SK-N-SH treated with all-trans-retinoic acid at 6 μM for 48 hours (cell line): ENCODE measurements at regions not wholly inside any gene's neighbourhood (a gene's known extent, or its start where the extent isn't known, plus 50 kb on each side); places are given as distances from the start of the nearest gene placed in this dataset.
"Not testable (repeated sequence)": the region's sequence is repeated elsewhere in the genome, so short reads cannot be mapped to it uniquely, and the experiment has no call there.

Experiments used
- ATAC-seq: fragments of 200-7000 bp; cut with Tn5 transposase; 3 replicates; pipeline ENCODE4 v1.9.1; 2020; ENCODE audit warnings: mild to moderate bottlenecking, moderate library complexity
- ARNTL ChIP-seq: fragments of 450-650 bp; formaldehyde crosslinking; IDR thresholded peaks from 2 replicates; pipeline ENCODE4 v1.5.0; 2020; ENCODE audit warnings: low read depth, mild to moderate bottlenecking, moderate library complexity, borderline replicate concordance
- BACH2 ChIP-seq: fragments of 250-450 bp; sonication (Bioruptor Pico); IDR thresholded peaks from 2 replicates; pipeline ENCODE4 v1.9.0; 2021; ENCODE audit warnings: mild to moderate bottlenecking, borderline replicate concordance
- CSDC2 ChIP-seq: fragments of 250-450 bp; sonication (Bioruptor Pico); IDR thresholded peaks from 2 replicates; pipeline ENCODE4 v1.5.0; 2020; ENCODE audit warnings: mild to moderate bottlenecking, moderate library complexity
- ESRRG ChIP-seq: fragments of 250-450 bp; sonication (Bioruptor Pico); IDR thresholded peaks from 2 replicates; pipeline ENCODE4 v1.6.1; 2021; ENCODE audit warnings: mild to moderate bottlenecking
- GLIS3 ChIP-seq: fragments of 250-450 bp; sonication (Bioruptor Pico); IDR thresholded peaks from 2 replicates; pipeline ENCODE4 v1.5.0; 2020; ENCODE audit warnings: mild to moderate bottlenecking, moderate library complexity
- ISL1 ChIP-seq: fragments of 250-450 bp; sonication (Bioruptor Pico); IDR thresholded peaks from 2 replicates; pipeline ENCODE4 v2.1.2; 2022; ENCODE audit warnings: mild to moderate bottlenecking, moderate library complexity
- PPARA ChIP-seq: fragments of 250-450 bp; sonication (Bioruptor Pico); IDR thresholded peaks from 2 replicates; pipeline ENCODE4 v1.5.0; 2020; ENCODE audit warnings: mild to moderate bottlenecking, borderline replicate concordance
- SNAI2 ChIP-seq: fragments of 250-450 bp; sonication (Bioruptor Pico); IDR thresholded peaks from 2 replicates; pipeline ENCODE4 v1.5.0; 2020; ENCODE audit warnings: mild to moderate bottlenecking, moderate library complexity
- TCF4 ChIP-seq: fragments of 250-450 bp; sonication (Bioruptor Pico); IDR thresholded peaks from 2 replicates; pipeline ENCODE4 v1.8.0; 2021; ENCODE audit warnings: mild to moderate bottlenecking, moderate library complexity, borderline replicate concordance
- TOX ChIP-seq: fragments of 250-450 bp; sonication (Bioruptor Pico); IDR thresholded peaks from 2 replicates; pipeline ENCODE4 v1.8.0; 2021; ENCODE audit warnings: mild to moderate bottlenecking, moderate library complexity, borderline replicate concordance
- ZFP3 ChIP-seq: fragments of 250-450 bp; sonication (Bioruptor Pico); IDR thresholded peaks from 2 replicates; pipeline ENCODE4 v1.5.0; 2020; ENCODE audit warnings: mild to moderate bottlenecking, moderate library complexity
- ZFP30 ChIP-seq: fragments of 450-650 bp; formaldehyde crosslinking; IDR thresholded peaks from 2 replicates; pipeline ENCODE4 v1.5.0; 2022; ENCODE audit warnings: mild to moderate bottlenecking, moderate library complexity
- ZNF70 ChIP-seq: fragments of 450-650 bp; formaldehyde crosslinking; IDR thresholded peaks from 2 replicates; pipeline ENCODE4 v1.5.0; 2020; ENCODE audit warnings: mild to moderate bottlenecking, moderate library complexity
- TF ChIP-seq, protein P1 (sequence below): fragments of 250-450 bp; sonication (Bioruptor Pico); IDR thresholded peaks from 2 replicates; pipeline ENCODE4 v1.5.1; 2020; ENCODE audit warnings: low read depth, mild to moderate bottlenecking, moderate library complexity
- TF ChIP-seq, protein P2 (sequence below): fragments of 250-450 bp; sonication (Bioruptor Pico); IDR thresholded peaks from 2 replicates; pipeline ENCODE4 v1.8.0; 2020; ENCODE audit warnings: mild to moderate bottlenecking, moderate library complexity, borderline replicate concordance
- TF ChIP-seq, protein P3 (sequence below): fragments of 250-450 bp; sonication (Bioruptor Pico); IDR thresholded peaks from 2 replicates; pipeline ENCODE4 v1.8.0; 2021; ENCODE audit warnings: low read depth, mild to moderate bottlenecking, moderate library complexity, borderline replicate concordance

DNA sequence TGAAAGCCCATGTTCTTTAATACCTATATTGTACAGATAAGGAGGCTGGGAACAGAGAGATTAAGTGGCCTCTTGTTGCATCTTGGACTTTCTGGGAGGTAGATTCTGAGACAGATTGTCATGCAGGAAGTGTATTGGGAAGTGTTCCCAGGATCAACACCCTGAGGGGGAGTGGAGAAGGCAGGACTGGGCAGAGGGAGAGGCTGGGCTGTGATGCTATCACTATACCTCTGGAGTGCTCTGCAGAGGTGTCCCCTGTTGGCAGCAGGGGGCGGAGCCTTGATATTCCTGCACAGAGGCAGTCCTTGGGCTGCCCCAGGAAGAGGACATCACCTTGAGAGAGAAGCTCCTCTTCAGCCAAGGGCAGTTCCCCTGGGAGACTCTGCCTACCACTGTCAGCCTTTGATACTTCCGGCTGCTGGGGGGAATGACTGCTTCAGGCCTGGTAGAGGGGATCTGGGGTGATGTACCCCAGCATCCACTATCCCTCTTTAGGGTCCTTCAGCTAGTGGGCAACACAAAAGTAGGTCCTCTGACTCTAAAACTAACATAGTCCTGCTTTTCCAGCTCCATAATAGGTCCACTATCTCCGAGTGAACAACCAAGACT lies 97.4 kb upstream of the RNU6-1 start:
- ATAC-seq = peak; percentile 35; the same call in 1 of the 3 replicates
- TF ChIP-seq PPARA (CRISPR knock-in tag) (no peak), TOX (CRISPR knock-in tag) (no peak), SNAI2 (no peak), ZFP30 (CRISPR knock-in tag) (no peak), TCF4 (CRISPR knock-in tag) (no peak), ARNTL (CRISPR knock-in tag) (no peak), ESRRG (no peak), ZNF70 (CRISPR knock-in tag) (no peak), ZFP3 (CRISPR knock-in tag) (no peak)
- TF ChIP-seq, protein P1, sequence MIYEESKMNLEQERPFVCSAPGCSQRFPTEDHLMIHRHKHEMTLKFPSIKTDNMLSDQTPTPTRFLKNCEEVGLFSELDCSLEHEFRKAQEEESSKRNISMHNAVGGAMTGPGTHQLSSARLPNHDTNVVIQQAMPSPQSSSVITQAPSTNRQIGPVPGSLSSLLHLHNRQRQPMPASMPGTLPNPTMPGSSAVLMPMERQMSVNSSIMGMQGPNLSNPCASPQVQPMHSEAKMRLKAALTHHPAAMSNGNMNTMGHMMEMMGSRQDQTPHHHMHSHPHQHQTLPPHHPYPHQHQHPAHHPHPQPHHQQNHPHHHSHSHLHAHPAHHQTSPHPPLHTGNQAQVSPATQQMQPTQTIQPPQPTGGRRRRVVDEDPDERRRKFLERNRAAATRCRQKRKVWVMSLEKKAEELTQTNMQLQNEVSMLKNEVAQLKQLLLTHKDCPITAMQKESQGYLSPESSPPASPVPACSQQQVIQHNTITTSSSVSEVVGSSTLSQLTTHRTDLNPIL = no peak
- TF ChIP-seq, protein P2, sequence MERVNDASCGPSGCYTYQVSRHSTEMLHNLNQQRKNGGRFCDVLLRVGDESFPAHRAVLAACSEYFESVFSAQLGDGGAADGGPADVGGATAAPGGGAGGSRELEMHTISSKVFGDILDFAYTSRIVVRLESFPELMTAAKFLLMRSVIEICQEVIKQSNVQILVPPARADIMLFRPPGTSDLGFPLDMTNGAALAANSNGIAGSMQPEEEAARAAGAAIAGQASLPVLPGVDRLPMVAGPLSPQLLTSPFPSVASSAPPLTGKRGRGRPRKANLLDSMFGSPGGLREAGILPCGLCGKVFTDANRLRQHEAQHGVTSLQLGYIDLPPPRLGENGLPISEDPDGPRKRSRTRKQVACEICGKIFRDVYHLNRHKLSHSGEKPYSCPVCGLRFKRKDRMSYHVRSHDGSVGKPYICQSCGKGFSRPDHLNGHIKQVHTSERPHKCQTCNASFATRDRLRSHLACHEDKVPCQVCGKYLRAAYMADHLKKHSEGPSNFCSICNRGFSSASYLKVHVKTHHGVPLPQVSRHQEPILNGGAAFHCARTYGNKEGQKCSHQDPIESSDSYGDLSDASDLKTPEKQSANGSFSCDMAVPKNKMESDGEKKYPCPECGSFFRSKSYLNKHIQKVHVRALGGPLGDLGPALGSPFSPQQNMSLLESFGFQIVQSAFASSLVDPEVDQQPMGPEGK (CRISPR knock-in tag) = no peak
- TF ChIP-seq, all 23 proteins: peak for 0

DNA sequence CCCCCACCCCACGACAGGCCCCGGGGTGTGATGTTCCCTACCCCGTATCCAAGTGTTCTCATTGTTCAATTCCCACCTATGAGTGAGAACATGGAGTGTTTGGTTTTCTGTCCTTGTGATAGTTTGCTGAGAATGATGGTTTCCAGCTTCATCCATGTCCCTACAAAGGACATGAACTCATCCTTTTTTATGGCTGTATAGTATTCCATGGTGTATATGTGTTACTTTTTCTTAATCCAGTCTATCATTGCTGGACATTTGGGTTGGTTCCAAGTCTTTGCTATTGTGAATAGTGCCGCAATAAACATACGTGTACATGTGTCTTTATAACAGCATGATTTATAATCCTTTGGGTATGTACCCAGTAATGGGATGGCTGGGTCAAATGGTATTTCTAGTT lies 99.3 kb upstream of the RNU6-1 start:
- not testable (repeated sequence) for ATAC-seq

DNA sequence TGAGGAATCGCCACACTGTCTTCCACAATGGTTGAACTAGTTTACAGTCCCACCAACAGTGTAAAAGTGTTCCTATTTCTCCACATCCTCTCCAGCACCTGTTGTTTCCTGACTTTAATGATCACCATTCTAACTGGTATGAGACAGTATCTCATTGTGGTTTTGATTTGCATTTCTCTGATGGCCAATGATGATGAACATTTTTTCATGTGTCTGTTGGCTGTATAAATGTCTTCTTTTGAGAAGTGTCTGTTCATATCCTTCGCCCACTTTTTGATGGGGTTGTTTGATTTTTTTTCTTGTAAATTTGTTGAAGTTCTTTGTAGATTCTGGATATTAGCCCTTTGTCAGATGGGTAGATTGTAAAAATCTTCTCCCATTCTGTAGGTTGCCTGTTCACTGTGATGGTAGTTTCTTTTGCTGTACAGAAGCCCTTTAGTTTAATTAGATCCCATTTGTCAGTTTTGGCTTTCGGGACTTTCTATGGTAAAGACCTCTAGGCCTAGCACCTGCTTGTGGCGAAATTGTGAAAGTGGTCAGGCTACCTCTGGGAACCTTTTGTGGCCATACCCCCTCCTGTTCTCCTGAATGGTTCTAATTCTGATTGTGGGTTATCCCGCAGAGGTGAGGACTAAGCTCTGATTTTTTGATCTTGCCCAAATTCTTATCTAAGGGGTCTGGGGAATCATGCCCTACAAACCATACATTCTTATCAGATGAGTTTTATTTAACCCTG lies 99.9 kb upstream of the RNU6-1 start:
- ATAC-seq = not testable (repeated sequence)

DNA sequence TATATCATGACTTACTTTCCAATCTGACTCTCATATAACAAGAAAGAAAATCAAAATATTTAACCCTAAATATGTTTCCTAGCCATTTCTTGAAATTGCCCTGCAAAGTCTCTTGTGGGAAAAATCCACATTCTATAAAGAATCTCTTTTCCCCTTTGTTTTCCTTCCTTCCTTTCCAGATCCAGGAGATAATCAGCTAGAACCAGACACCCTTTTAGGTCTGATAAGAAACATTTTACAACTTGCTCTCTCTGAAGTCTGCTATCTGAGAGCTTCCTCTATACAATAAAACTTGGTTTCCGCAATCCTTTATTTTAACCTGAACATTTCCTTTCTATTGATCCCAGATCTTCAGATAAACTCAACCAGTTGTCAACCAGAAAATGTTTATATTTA lies 100.5 kb upstream of the RNU6-1 start:
- TF ChIP-seq ZFP3 (CRISPR knock-in tag) (no peak), TOX (CRISPR knock-in tag) (no peak), ARNTL (CRISPR knock-in tag) (no peak), GLIS3 (no peak), ZNF70 (CRISPR knock-in tag) (no peak), ISL1 (CRISPR knock-in tag) (no peak), CSDC2 (CRISPR knock-in tag) (no peak)
- TF ChIP-seq, protein P2 (CRISPR knock-in tag) = no peak
- TF ChIP-seq, all 23 proteins: peak for 0
- ATAC-seq = no peak

DNA sequence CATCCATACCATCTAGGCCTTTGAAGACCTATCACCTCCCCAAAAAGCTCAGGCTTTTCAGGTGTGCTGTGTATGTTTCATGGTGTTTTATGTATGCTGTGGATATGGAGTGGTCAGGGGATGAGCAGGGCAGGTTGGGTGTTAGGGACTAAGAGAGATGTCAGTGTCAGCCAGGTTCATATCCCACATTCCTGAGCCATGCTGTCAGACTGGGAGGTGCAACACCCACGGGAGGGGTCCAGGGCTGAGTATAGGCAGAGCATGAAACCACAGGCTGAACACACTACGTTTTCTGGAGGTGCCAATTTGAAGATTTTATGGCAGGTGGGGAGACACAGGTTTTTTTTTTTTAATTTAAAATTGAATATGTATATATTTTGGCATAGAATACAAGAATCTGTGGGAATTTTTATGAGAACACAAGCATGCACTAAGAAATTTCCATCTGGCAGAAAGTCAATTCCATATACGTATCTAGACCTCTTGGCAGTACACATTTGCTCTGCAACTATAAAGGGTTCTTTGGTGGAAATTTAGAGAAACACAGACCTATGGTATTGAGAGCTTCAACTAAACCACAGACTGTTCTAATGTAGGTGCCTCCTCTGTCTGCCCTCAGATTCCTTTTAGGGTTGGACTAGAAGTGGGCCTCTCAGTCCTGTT lies 101.9 kb upstream of the RNU6-1 start:
- TF ChIP-seq, protein P1 = no peak
- no peak for TF ChIP-seq ZNF70 (CRISPR knock-in tag)
- ATAC-seq = peak; percentile 73

DNA sequence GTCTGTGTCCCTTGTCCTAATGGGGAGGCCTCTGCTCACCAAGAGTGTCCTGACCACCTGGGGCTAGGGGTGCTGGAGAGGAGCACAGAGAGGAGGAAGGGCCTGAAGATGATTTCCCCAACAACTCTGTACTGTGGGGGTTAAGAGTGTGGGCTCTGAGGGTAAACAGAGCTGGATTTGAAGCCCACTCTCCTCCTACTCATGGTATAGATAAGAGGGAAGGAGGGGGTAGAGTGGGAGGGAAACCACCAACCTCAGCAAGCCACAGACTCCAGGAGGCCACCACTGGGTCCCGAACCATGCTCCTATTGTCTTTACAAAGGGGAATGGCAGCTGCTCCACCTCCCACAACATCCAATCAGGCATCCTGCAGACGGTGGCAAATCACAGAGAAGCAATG lies 103.6 kb upstream of the RNU6-1 start:
- no peak for ATAC-seq
- TF ChIP-seq TCF4 (CRISPR knock-in tag) (no peak), TOX (CRISPR knock-in tag) (no peak), GLIS3 (no peak), CSDC2 (CRISPR knock-in tag) (no peak), ISL1 (CRISPR knock-in tag) (no peak), BACH2 (no peak)
- TF ChIP-seq, protein P1 = no peak
- TF ChIP-seq, protein P2 (CRISPR knock-in tag) = no peak
- TF ChIP-seq, protein P3, sequence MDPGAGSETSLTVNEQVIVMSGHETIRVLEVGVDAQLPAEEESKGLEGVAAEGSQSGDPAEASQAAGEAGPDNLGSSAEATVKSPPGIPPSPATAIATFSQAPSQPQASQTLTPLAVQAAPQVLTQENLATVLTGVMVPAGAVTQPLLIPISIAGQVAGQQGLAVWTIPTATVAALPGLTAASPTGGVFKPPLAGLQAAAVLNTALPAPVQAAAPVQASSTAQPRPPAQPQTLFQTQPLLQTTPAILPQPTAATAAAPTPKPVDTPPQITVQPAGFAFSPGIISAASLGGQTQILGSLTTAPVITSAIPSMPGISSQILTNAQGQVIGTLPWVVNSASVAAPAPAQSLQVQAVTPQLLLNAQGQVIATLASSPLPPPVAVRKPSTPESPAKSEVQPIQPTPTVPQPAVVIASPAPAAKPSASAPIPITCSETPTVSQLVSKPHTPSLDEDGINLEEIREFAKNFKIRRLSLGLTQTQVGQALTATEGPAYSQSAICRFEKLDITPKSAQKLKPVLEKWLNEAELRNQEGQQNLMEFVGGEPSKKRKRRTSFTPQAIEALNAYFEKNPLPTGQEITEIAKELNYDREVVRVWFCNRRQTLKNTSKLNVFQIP (CRISPR knock-in tag) = no peak
